Limb (tissue), 2 donors: ENCODE measurements at regions not wholly inside any gene's neighbourhood (a gene's known extent, or its start where the extent isn't known, plus 50 kb on each side); places are given as distances from the start of the nearest gene placed in this dataset.
A peak's percentile ranks its signal among the peaks of the same experiment; 100 is the strongest.

Experiments used
- DNase-seq, 2 donors: peaks; one replicate each; pipeline ENCODE4 v3.0.0-alpha.2; 2016; ENCODE audit errors: extremely low spot score in 2 of 2

- no peak for DNase-seq
Observed at GRCh38 chr21:27291006-27291405, 324.1 kb upstream of the ADAMTS5 start.

DNA sequence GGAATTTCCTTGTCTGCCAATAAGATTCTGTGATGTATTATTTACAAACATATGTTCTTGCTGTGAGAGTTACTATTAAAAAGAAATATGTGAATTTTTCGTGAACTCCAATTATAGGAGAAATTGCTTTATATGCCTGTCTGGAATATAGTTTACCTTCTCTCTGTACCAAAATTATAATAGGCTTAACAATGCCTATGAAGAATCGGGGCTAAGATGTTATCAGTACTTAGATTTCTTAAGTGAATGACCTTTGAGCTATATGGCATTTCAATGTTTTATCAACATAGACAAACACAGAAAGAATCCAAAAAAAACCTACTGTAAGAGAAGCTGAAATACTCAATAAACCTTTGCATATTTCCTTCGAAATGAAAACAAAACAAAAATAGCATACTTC lies 323.1 kb upstream of the ADAMTS5 start:
- DNase-seq, result no peak

GRCh38 chr21:27286760-27287159 lies 319.9 kb upstream of the ADAMTS5 start:
- DNase-seq, result no peak

DNA sequence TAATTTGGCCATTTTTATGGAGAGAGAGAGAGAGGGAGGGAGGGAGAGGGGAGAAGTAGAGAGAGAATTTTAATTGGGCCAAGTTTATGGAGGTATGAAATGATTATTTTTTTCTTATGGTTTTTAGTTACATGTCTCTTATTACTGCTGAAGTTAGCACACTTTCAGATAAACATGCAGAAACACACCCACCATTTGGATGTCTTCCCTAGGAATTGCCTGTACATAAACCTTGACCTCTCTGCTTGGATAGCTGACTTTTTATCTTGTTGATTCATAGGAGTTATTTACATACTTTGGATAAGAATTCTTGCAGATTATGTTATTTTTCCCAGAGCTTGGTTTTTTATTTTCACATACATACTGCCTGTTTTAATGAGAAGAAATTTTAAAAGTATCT lies 310.2 kb upstream of the ADAMTS5 start:
- no peak for DNase-seq

DNA sequence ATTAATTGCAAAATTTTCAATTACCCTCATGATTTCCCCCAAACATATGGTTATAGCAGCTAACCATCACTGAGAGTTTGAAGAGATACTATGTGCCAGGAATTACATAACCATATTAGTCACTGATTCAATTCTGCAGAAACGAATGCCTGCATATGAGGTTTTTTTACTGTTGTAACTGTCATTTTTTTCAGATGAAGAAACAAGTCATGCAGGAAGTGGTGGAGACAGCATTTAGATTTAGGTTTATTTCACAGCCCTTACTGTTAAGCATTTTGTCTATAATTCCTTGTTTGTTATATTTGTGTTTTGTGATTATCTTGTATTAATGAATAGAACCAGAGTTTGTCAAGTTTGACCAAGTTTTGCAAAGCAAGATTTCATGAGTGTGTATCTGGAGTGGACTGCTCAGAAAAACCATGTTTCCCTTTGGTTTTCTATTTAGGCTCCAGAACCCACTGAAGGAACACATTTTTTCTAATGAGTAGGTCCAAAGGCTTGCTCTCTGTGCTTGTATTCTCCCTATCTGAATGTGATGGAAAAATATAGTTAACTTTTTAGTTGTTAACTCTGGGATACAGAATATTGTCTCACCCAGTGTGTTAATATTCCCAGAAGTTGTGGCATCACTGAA lies 308.5 kb upstream of the ADAMTS5 start:
- no peak for DNase-seq

DNA sequence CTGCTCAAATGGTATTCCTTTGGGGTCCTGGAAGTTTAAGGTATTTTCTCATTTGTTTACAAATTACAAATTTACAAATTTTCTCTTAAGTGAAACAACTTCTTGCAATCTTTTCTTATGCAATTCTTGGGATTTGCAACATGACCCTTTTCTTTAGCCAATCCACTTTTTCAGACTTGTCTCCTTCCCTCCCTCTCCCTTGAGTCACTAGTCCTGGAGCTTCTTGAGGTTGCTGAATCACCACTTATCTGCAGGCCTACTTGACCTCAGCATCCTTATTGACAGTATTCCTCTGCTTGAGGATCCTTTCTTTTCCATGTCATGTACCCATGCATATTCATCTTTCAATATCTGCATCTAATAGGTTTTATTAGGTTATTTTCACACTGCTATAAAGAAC lies 302.8 kb upstream of the ADAMTS5 start:
- no peak for DNase-seq

- DNase-seq, result no peak
Observed at GRCh38 chr21:27268290-27268689, 301.4 kb upstream of the ADAMTS5 start.

DNA sequence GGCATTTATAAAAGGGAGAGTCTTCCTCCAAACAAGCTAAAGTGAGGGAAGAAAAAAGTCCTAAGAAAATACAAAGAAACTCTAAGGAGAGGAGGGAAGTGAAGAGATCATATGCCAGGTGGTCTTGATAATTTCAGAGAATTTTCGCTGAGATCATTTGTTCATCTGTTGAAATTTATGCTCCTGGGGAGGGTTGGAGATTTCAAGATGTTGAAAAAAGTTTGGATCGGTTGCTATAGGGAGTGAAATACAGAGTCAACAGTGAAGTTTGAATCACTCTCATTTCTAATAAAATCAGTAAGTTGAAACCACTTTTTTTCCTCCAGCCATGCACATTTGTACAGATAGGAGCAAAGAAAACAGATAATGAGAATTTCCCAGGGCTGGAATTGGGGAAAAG lies 299.1 kb upstream of the ADAMTS5 start:
- peak in 1 of 2 donors; percentile 55 for DNase-seq

- DNase-seq, result no peak
Observed at GRCh38 chr21:27265492-27265891, 298.6 kb upstream of the ADAMTS5 start.

GRCh38 chr21:27261676-27262075 lies 294.8 kb upstream of the ADAMTS5 start:
- no peak for DNase-seq

DNA sequence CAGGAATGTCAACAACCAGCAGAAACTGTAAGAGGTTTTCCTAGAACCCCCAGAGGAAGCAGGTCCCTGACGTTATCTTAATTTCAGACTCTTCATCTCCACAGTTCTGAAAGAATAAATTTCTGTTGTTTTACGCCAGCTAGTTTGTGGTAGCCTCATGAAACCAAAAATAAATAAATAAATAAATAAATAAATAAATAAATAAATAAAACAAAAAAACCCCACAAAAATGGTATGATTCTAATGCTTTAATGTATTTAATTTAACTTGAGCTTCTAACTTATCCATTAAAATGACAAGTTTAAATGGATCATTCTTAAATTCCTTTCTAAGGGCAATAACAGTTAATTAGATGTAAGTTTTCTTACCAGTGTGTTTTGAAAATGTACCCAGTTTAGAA lies 293.8 kb upstream of the ADAMTS5 start:
- no peak for DNase-seq

DNA sequence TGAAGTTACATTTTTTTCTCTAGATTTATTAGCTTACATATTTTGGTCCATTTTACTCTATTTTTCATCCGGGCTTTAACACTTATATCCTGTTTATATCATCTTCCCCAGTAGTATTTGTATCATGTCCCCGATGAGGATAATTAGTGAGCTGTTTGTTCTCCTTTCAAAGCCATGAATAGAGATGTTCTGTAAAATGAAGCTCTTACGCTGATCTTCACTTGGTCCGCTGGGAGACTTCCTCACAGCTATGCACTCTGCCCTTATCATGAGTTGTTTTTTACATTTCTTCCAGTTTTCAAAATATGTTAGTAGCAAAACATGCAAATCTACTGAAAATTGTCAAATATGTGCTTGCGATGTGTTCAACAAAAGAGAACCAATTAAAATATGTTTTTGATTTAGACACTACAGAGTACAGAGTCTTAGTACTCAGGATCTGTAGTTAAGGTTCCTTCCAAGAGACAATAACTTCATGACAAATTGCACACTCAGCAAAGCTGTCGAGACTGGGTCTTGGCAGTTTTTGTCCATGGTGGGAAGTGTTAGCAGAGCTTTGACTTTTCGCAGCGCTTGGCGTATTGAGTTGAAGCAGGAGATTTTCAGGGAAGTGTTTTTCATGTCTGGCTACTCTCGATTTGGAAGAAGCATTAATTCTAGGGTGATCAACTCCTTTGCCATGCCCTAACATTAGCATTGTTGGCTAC lies 292.0 kb upstream of the ADAMTS5 start:
- DNase-seq, result no peak

- DNase-seq, result peak in 1 of 2 donors; percentile 32
Observed at GRCh38 chr21:27257908-27258556, 291.1 kb upstream of the ADAMTS5 start.

- DNase-seq, result no peak
Observed at GRCh38 chr21:27257226-27257625, 290.3 kb upstream of the ADAMTS5 start.

DNA sequence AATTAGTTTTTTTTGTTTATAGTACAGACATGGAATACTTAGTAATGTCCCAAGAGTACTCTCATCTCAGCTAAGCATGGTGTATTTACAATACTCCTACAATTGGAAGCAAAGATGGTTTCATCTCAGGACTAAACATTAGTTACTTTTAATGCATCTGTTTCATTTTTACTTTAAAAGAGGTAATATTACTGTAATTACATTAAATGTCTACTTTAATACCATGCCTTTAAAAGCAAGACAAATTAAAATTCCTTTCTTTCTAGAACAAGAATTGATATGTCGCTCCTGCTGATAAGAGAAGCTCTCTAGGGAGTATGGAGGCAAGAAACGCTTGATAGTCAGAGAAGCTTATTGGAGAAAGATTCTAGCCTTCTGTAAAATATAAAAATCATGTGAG lies 284.9 kb upstream of the ADAMTS5 start:
- DNase-seq, result no peak

DNA sequence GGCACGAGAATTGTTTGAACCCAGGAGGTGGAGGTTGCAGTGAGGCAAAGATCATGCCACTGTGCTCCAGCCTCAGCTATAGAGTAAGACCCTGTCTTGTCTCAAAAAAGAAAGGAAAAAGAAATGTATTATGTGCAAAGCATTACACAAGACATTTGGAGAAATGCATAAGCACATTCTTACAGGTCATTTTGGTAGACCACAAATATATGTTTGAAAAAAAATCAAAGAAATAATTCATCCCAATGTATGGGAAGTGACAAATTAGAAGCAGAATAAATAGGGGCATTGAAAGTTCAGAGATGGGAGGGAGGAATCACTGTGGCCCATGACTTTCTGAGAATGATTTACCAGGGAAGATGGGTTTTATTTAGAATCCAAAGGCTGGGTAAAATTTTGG lies 283.5 kb upstream of the ADAMTS5 start:
- no peak for DNase-seq

DNA sequence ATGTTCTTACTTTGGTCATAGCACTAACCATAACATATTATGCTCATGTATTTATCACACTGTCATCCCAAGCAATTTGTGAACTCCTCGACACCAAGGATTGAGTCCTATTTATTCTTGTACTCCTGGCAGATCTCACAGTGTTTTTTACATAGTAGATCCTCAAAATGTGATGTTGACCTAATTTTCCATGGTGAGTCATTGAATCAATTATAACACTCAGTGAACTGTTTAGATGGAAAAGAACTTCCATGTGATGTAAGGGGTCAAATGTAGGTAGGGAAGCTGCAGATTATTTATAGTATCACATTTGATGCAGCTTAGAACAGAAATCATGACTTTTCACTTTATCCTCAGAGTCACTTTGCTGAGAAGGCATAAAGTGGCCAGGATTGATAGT lies 281.9 kb upstream of the ADAMTS5 start:
- DNase-seq, result no peak

DNA sequence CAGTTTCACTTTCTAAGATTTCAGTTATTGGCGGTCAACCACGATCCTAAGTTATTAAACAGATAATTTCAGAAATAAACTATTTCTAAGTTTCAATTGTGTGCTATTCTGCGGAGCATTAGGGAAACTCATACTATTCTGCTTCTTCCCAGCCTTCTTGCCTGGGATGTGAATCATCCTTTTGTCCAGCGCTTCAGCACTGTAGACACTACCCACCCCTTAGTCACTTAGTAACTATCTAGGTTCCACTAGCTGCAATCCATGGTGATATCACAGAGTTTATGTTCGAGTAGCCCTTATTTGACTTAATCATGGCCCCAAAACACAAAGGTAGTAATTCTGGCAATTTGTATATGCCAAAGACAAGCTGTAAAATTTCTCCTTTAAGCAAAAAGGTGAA lies 279.9 kb upstream of the ADAMTS5 start:
- DNase-seq, result no peak

DNA sequence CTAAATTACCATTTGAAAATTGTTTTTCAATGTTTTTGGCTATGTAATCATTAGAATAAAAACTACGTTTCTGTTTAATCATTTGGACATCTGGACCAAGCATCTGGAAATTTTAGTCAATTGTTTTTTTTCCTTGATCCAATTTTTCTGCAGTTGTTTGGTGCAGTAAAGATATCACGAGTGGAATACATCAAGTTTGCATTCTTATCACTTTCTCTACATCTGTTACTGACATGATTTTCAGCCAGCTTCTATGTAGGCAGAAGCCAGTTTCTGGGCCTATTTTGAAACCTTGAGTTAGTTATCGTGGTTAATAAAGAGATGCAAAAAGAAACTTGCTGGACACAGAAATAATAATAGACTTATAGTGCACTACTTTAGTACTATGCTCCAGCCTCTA lies 277.9 kb upstream of the ADAMTS5 start:
- DNase-seq, result no peak

DNA sequence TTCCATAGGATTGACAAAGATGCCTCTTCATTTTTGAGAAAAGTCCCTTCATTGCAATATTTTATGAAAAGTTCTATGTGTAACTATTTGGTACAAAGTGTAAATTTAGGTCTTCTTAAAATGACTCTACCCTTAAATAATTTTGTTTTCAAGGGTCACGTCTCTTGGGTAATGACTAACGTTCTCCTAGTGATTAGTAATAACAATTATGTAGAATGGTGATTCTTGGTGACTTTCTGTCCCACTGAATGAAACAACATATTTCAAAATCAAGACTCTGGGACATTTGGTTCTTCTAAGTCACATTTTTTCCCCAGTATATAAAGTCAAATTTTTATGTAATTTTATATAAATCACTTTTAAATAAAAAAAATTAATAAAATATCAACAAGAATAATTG lies 277.5 kb upstream of the ADAMTS5 start:
- no peak for DNase-seq

- DNase-seq, result peak in 1 of 2 donors; percentile 45
Observed at GRCh38 chr21:27240839-27241238, 274.0 kb upstream of the ADAMTS5 start.

DNA sequence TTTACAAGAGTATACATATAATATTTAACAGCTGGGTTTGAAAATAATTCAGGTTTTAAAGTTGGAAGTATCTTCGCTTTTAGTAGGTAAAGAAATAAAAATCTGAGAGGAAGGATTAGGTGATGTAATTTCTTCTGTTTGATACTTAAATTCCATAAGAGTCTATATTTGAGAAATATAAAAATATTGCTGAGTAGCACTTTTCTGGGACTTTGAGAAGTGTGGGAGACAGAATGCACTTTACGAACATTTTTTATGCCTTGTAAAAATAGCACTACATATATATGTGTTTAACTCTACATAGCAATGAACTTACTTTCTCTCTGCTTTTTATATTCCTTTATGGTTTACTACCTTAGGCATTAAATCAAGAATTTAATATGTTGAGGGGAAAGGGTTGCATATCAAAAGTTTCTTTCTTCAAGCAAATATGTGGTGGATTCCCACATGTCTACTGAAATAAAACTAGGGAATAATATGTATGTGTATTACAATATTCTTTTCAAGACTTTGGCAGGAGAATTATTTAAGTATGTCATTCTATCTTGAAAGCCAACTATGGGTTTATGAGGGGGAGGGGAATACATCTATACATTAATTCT lies 266.7 kb upstream of the ADAMTS5 start:
- DNase-seq, result peak in 1 of 2 donors; percentile 64

GRCh38 chr21:27225940-27226339 lies 259.1 kb upstream of the ADAMTS5 start:
- DNase-seq, result no peak
